ENCODE measurements at regions not wholly inside any gene's neighbourhood (a gene's known extent, or its start where the extent isn't known, plus 50 kb on each side); places are given as distances from the start of the nearest gene placed in this dataset.

- FAIRE-seq: no peak
These were observed 615.3 kb downstream of the BCL11A start for GRCh38 chr2:59938181-59938580.

GRCh38 chr2:59936048-59936447 lies 617.4 kb downstream of the BCL11A start:
- TF ChIP-seq CTCF (IDR thresholded peaks at IDR 0.05; ENCODE audit: insufficient read depth, missing control alignments): no peak
- DNase-seq (ENCODE audit: insufficient read length, low spot score) (no peak), FAIRE-seq (no peak)

More at GRCh38 chr2:59938181-59938580, 615.3 kb downstream of the BCL11A start:
- TF ChIP-seq CTCF (IDR thresholded peaks at IDR 0.05; ENCODE audit: insufficient read depth, missing control alignments): no peak
- DNase-seq (ENCODE audit: insufficient read length, low spot score): no peak

GRCh38 chr2:59935005-59935404 lies 618.4 kb downstream of the BCL11A start:
- TF ChIP-seq CTCF (IDR thresholded peaks at IDR 0.05; ENCODE audit: insufficient read depth, missing control alignments): peak; percentile 10
- DNase-seq (ENCODE audit: insufficient read length, low spot score) (no peak), FAIRE-seq (no peak)

DNA sequence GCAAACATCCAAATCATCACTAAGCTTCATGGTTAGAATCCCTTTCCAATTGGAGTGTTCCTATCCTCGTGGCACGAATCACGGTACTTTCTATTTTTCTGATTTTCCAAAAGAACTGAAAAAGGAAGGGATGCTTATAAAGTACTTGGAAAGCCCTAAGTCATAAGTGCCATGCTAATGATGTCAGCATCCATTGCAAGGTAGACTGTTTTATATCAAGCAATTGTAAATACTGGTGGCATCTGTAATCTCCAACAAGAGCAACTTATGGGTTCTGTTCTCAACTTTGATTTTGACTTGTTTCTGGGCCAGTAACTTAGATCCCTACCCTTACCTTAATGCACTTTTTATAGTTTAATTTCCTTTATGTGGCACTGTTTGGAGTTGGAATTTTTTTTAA lies 619.5 kb downstream of the BCL11A start:
- TF ChIP-seq CTCF (IDR thresholded peaks at IDR 0.05; ENCODE audit: insufficient read depth, missing control alignments): no peak
- no peak for FAIRE-seq
- DNase-seq (ENCODE audit: insufficient read length, low spot score): no peak

DNA sequence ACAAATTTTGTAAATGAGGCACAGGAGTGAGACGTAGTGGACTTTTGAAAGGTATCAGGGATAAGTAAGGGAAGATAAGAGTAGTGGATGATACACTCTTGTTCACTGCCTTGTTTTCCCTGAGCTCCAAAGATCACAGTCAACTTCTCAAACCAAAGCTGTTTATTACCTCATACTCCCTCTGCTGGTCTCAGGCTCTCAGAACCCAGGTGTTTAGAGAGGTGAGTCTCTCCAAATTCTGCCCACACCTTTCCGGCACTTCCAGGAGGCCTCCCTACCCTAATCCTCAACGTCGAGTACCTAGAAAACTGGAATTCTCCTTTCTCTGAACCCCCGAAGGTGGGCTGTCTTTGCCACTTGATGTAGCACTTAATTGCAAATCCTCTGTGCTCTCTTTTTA lies 621.1 kb downstream of the BCL11A start:
- DNase-seq (ENCODE audit: insufficient read length, low spot score) (no peak), FAIRE-seq (no peak)
- no peak for TF ChIP-seq CTCF (IDR thresholded peaks at IDR 0.05; ENCODE audit: insufficient read depth, missing control alignments)

- DNase-seq (ENCODE audit: insufficient read length, low spot score) (no peak), FAIRE-seq (no peak)
- no peak for TF ChIP-seq CTCF (IDR thresholded peaks at IDR 0.05; ENCODE audit: insufficient read depth, missing control alignments)
These were observed 623.0 kb downstream of the BCL11A start for GRCh38 chr2:59930430-59930829.

- TF ChIP-seq CTCF (IDR thresholded peaks at IDR 0.05; ENCODE audit: insufficient read depth, missing control alignments): no peak
- no peak for FAIRE-seq
These were observed 626.7 kb downstream of the BCL11A start for GRCh38 chr2:59926731-59927130.

More at GRCh38 chr2:59926731-59927130, 626.7 kb downstream of the BCL11A start:
- no peak for DNase-seq (ENCODE audit: insufficient read length, low spot score)
